ENCODE measurements at regions not wholly inside any gene's neighbourhood (a gene's known extent, or its start where the extent isn't known, plus 50 kb on each side); places are given as distances from the start of the nearest gene placed in this dataset.

GRCh38 chr2:16614314-16614860 lies 51.2 kb downstream of the CYRIA start:
- no peak for TF ChIP-seq CTCF (IDR thresholded peaks at IDR 0.05; ENCODE audit: insufficient read depth, low read length, poor library complexity, severe bottlenecking)
- TF ChIP-seq EZH2phosphoT487 (conservative IDR thresholded peaks at IDR 0.05; ENCODE audit: low read length): no peak
